Left lung (tissue), 4 donors: ENCODE measurements at regions not wholly inside any gene's neighbourhood (a gene's known extent, or its start where the extent isn't known, plus 50 kb on each side); places are given as distances from the start of the nearest gene placed in this dataset.

Source experiments
- ATAC-seq: fragments of 200-7000 bp; cut with Tn5 transposase; one replicate; pipeline ENCODE4 v1.9.1; 2020; ENCODE audit warnings: moderate library complexity
- DNase-seq, 4 donors: peaks; one replicate each; pipeline ENCODE4 v3.0.0-alpha.2; 2013 to 2020
- H3K27ac ChIP-seq, 2 donors: fragments of 200-600 bp; sonication (generic) in 1 of 2; one replicate each; pipeline versions ENCODE4 v1.5.0 to v1.8.0; 2020 to 2021
- H3K27me3 ChIP-seq, 2 donors: fragments of 200-600 bp; sonication (generic) in 1 of 2; one replicate each; pipeline versions ENCODE4 v1.5.0 to v1.8.0; 2020 to 2021
- H3K36me3 ChIP-seq, 2 donors: fragments of 200-600 bp; sonication (generic) in 1 of 2; one replicate each; pipeline versions ENCODE4 v1.5.0 to v1.8.0; 2020 to 2021
- H3K4me1 ChIP-seq, 2 donors: fragments of 200-600 bp; one replicate each; pipeline ENCODE4 v1.8.0; 2021
- H3K4me3 ChIP-seq, 2 donors: fragments of 200-600 bp; sonication (generic) in 1 of 2; one replicate each; pipeline versions ENCODE4 v1.5.0 to v1.8.0; 2020 to 2021; ENCODE audit warnings: mild to moderate bottlenecking in 1 of 2
- H3K9me3 ChIP-seq, 2 donors: fragments of 200-600 bp; sonication (generic) in 1 of 2; one replicate each; pipeline versions ENCODE4 v1.5.0 to v1.8.0; 2020 to 2021
- intact Hi-C, 2 donors: fragments of 100-400 bp; cut with DNase I; formaldehyde crosslinking; loops; one replicate each; pipeline versions ENCODE4 v1.11.2 to v1.14.2; 2022
- TF ChIP-seq, protein P1 (sequence below), 2 donors: fragments of 200-600 bp; sonication (generic) in 1 of 2; IDR thresholded peaks; one replicate each; pipeline versions ENCODE4 v1.5.0 to v1.8.0; 2021; ENCODE audit warnings: antibody characterized with exemption in 2 of 2
- donor health status: DM: no; HTN: yes; CAD: no.
- donor health status: DM: no; HTN: no; CAD: no.

DNA sequence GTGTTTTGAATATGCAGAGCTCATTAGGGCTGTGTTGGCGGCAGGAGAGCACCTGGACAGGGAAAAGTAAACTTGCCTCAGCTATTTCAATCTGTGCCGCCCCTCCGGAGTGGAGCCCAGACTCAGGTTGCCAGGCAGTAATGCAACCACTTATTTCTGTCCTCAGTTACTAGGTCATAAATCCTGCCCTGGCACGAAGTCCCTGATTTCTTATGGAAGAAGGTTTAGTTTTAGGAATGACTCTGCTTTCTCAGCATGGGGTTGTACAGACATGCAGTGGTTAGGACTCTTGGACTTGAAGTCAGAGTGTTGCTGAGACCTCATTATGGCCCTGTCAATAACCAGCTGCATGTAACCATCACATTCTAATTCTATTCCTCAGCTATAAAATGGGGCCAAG is 98.3 kb upstream of the FGGY start:
- ATAC-seq: no peak

DNA sequence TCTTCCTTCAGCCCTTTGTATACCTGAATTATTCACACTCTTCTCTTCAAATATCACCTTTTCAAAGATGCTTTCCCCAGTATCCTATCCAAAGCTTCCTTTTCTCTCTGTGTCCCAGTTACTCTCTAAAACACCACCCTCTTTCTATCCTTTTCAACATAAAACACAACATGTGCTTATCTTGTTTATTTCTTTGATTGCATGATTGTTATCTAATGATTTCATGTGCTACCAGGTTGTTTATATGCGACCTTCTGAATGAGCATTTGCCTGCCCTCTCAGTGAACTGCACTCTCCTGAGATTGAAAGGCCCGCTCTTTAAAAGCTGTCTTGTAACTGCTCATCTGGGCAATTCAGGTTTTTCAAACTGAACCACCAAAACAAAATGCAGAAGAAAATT is 97.7 kb upstream of the FGGY start:
- no peak for ATAC-seq
- H3K9me3 ChIP-seq: no peaks in the 10 kb centered on the region
- no peaks in the 10 kb centered on the region for H3K36me3 ChIP-seq
- H3K4me1 ChIP-seq: peaks cover 0 to 9% of the 10 kb centered on the region in 2 donors
- intact Hi-C loops: no loop called here
- TF ChIP-seq, protein P1, sequence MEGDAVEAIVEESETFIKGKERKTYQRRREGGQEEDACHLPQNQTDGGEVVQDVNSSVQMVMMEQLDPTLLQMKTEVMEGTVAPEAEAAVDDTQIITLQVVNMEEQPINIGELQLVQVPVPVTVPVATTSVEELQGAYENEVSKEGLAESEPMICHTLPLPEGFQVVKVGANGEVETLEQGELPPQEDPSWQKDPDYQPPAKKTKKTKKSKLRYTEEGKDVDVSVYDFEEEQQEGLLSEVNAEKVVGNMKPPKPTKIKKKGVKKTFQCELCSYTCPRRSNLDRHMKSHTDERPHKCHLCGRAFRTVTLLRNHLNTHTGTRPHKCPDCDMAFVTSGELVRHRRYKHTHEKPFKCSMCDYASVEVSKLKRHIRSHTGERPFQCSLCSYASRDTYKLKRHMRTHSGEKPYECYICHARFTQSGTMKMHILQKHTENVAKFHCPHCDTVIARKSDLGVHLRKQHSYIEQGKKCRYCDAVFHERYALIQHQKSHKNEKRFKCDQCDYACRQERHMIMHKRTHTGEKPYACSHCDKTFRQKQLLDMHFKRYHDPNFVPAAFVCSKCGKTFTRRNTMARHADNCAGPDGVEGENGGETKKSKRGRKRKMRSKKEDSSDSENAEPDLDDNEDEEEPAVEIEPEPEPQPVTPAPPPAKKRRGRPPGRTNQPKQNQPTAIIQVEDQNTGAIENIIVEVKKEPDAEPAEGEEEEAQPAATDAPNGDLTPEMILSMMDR (IDR thresholded peaks at IDR 0.05): no peak
- DNase-seq: no peak
- no peak overlapping the region for H3K4me3 ChIP-seq
- no peaks in the 10 kb centered on the region for H3K27me3 ChIP-seq
- H3K27ac ChIP-seq: no peak overlapping the region

More for the DNA sequence above, 98.3 kb upstream of the FGGY start:
- intact Hi-C loops: no loop called here
- Histone ChIP-seq H3K4me1 (peaks cover 0 to 3% of the 10 kb centered on the region in 2 donors), H3K36me3 (no peaks in the 10 kb centered on the region), H3K4me3 (no peak overlapping the region), H3K27me3 (no peaks in the 10 kb centered on the region), H3K9me3 (peaks cover 0 to under 1% of the 10 kb centered on the region in 2 donors), H3K27ac (no peak overlapping the region)
- TF ChIP-seq, protein P1 (IDR thresholded peaks at IDR 0.05): no peak
- no peak for DNase-seq

DNA sequence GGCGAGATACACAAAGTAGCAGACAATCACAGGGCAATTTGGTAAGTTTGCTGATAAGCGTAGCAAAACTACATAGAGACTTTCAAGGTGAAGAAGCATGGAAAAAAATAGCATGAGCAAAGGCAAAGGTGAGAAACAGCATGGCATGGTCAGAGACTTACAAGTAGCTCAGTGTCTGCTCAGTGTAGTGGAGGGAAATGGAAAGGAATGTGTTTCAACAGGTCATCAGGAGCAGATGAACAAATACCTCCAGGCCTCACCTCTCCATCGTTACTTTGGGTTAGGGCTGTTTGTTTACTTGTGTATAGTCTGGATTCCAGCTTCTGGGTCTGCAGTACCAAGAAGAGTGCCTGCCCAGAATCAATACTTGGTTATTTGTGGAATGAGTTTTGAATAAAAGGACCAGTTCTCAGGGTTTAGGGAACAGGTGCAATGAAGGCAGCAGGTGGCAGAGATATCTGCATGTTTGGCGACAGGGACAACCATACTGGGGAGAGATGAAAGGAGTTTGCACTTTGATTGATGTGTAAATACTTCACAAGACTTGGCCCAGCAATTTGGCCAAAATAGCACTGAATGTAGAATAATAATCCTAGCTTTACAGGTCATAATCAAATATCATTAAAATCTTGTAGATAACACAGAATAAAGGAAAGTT is 97.0 kb upstream of the FGGY start:
- Histone ChIP-seq H3K27me3 (no peaks in the 10 kb centered on the region), H3K4me1 (peaks cover 0 to 11% of the 10 kb centered on the region in 2 donors), H3K4me3 (no peak overlapping the region), H3K9me3 (peaks cover 0 to 4% of the 10 kb centered on the region in 2 donors), H3K27ac (no peak overlapping the region), H3K36me3 (no peaks in the 10 kb centered on the region)
- ATAC-seq (peak; percentile 59), DNase-seq (no peak)
- intact Hi-C loops: no loop called here
- TF ChIP-seq, protein P1 (IDR thresholded peaks at IDR 0.05): no peak

DNA sequence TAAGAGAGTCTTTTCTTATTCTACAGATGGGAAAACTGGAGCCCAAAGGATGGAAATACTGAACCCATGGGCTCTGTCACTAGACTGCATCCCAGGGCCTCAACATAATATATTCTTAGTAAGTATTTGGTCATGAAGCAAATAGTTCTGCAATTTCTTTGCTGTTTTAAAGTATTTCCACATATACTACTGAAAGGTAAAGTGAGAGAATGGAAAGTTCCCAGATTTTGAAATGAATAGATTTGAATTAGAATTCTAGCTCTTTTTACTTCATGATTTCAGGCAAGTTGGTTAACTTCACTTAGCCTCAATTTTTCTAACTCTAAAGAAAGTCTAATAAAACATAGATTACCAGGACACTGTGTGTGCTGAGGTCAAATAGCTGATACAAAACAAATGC is 95.6 kb upstream of the FGGY start:
- no peak overlapping the region for H3K4me3 ChIP-seq
- no peak for DNase-seq
- no peaks in the 10 kb centered on the region for H3K36me3 ChIP-seq
- TF ChIP-seq, protein P1 (IDR thresholded peaks at IDR 0.05): no peak
- H3K4me1 ChIP-seq: peaks cover 0 to 11% of the 10 kb centered on the region in 2 donors
- ATAC-seq: no peak
- no peak overlapping the region for H3K27ac ChIP-seq
- H3K27me3 ChIP-seq: no peaks in the 10 kb centered on the region
- intact Hi-C loops: no loop called here
- peaks cover 0 to 7% of the 10 kb centered on the region in 2 donors for H3K9me3 ChIP-seq

DNA sequence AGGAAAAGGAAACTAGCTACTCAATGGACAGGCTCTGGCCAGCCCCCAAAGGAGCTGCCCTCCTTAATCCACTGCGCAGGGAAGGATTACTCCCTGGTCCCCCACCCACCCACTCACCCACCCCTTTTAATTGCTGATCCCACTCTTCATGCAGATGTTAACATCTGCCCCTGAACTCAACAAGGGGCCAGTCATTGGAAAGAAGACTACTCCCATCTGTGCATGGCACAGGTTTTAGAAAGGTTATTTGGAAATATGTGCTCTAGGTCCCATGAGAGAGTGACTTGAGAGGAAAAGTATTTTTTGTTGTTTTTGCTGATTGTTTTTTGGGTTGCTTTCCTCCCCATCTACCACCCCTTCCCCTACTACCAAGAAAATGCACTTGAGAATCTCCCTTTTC is 94.4 kb upstream of the FGGY start:
- no peak for ATAC-seq
- TF ChIP-seq, protein P1 (IDR thresholded peaks at IDR 0.05): no peak
- Histone ChIP-seq H3K27me3 (no peaks in the 10 kb centered on the region), H3K4me1 (peaks cover 0 to 11% of the 10 kb centered on the region in 2 donors), H3K27ac (no peak overlapping the region), H3K36me3 (no peaks in the 10 kb centered on the region), H3K9me3 (peaks cover 0 to 7% of the 10 kb centered on the region in 2 donors), H3K4me3 (no peak overlapping the region)
- intact Hi-C loops: no loop called here
- no peak for DNase-seq
